ENCODE measurements at regions not wholly inside any gene's neighbourhood (a gene's known extent, or its start where the extent isn't known, plus 50 kb on each side); places are given as distances from the start of the nearest gene placed in this dataset.

- TF ChIP-seq KDM4A (IDR thresholded peaks at IDR 0.05; ENCODE audit: low read depth, low read length, severe bottlenecking) (no peak), SRF (IDR thresholded peaks at IDR 0.05; ENCODE audit: low read depth, low read length) (no peak)
Measured at GRCh38 chr1:47635111-47635510, 197.3 kb downstream of the FOXD2 start (continued).

Data from H1 (cell line).